ENCODE measurements at regions not wholly inside any gene's neighbourhood (a gene's known extent, or its start where the extent isn't known, plus 50 kb on each side); places are given as distances from the start of the nearest gene placed in this dataset.

DNA sequence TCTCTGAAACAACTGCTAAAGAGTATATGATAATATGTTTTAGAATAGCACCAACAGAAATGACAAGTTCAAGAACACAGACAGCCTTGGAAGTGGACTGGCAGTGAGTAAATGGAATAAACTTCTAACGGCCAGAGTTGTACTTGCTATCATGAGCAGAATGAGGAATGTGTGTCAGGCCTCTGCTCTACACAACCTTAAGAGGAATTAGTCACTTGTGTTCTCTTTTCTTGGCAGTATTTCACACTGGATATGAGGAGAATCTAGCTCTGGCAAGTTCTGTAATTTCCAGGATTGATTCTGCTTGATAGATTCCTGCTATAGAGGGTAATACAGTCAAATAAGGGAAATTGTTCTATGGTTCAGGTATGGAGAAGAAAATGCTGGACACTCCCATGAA is 757.3 kb downstream of the EFNB2 start:
- TF ChIP-seq CEBPB (IDR thresholded peaks at IDR 0.05; ENCODE audit: low read depth, low read length) (no peak), CTCF (IDR thresholded peaks at IDR 0.05; ENCODE audit: control extremely low read depth in 1 of 3, insufficient read depth in 1 of 3, low read depth in 1 of 3, low read length in 3 of 3) (no peak), TCF12 (IDR thresholded peaks at IDR 0.05; ENCODE audit: low read depth, low read length) (no peak), SRF (IDR thresholded peaks at IDR 0.05; ENCODE audit: low read depth, low read length) (no peak), JUN (IDR thresholded peaks at IDR 0.05; ENCODE audit: low read depth, low read length) (no peak), JUND (IDR thresholded peaks at IDR 0.05; ENCODE audit: low read length) (no peak), MAFK (IDR thresholded peaks at IDR 0.05; ENCODE audit: low read depth, low read length) (no peak), ZNF274 (IDR thresholded peaks at IDR 0.05; ENCODE audit: borderline replicate concordance, extremely low read depth, low read length) (no peak), POLR2A (IDR thresholded peaks at IDR 0.05; ENCODE audit: control extremely low read depth in 1 of 2, low read depth in 2 of 2, low read length in 2 of 2) (no peak), EP300 (IDR thresholded peaks at IDR 0.05; ENCODE audit: borderline replicate concordance in 1 of 2, low read depth in 2 of 2, low read length in 2 of 2) (no peak), MAX (IDR thresholded peaks at IDR 0.05) (no peak), HDAC6 (IDR thresholded peaks at IDR 0.05; ENCODE audit: low read depth, low read length) (no peak)
- TF ChIP-seq, protein P1, sequence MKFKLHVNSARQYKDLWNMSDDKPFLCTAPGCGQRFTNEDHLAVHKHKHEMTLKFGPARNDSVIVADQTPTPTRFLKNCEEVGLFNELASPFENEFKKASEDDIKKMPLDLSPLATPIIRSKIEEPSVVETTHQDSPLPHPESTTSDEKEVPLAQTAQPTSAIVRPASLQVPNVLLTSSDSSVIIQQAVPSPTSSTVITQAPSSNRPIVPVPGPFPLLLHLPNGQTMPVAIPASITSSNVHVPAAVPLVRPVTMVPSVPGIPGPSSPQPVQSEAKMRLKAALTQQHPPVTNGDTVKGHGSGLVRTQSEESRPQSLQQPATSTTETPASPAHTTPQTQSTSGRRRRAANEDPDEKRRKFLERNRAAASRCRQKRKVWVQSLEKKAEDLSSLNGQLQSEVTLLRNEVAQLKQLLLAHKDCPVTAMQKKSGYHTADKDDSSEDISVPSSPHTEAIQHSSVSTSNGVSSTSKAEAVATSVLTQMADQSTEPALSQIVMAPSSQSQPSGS (IDR thresholded peaks at IDR 0.05; ENCODE audit: low read length): no peak
